KBM-7 (cell line): ENCODE measurements at regions not wholly inside any gene's neighbourhood (a gene's known extent, or its start where the extent isn't known, plus 50 kb on each side); places are given as distances from the start of the nearest gene placed in this dataset.

Experiments used
- DNase-seq: peaks from one replicate; pipeline ENCODE4 v3.0.0-alpha.2; 2015
- in situ Hi-C: fragments of 300-500 bp; cut with MboI; formaldehyde crosslinking; loops from 2 replicates; pipeline ENCODE4 v1.14.3; 2020; ENCODE audit warnings: low sequenced_read_pairs, low pct_unique_long_range_greater_than_20kb, mixed read lengths

GRCh38 chr17:36877771-36878170 lies 59.5 kb upstream of the LHX1 start:
- DNase-seq: no peak
- in situ Hi-C loops: no loop called here

- DNase-seq: no peak
- in situ Hi-C loops: no loop called here
These were observed 59.1 kb upstream of the LHX1 start for GRCh38 chr17:36878216-36878615.

- in situ Hi-C loops: no loop called here
- no peak for DNase-seq
These were observed 58.2 kb upstream of the LHX1 start for GRCh38 chr17:36879027-36879426.

GRCh38 chr17:36879624-36880131 lies 57.6 kb upstream of the LHX1 start:
- DNase-seq: no peak

GRCh38 chr17:36880268-36880905 lies 56.9 kb upstream of the LHX1 start:
- in situ Hi-C loops: no loop called here
- DNase-seq: no peak

More at GRCh38 chr17:36879624-36880131, 57.6 kb upstream of the LHX1 start:
- in situ Hi-C loops: no loop called here

- in situ Hi-C loops: no loop called here
- DNase-seq: no peak
These were observed 56.0 kb upstream of the LHX1 start for GRCh38 chr17:36881323-36881722.

- no peak for DNase-seq
- in situ Hi-C loops: no loop called here
These were observed 52.7 kb upstream of the LHX1 start for GRCh38 chr17:36884495-36885152.

- DNase-seq: no peak
- in situ Hi-C loops: no loop called here
These were observed 52.0 kb upstream of the LHX1 start for GRCh38 chr17:36885153-36885735.

- in situ Hi-C loops: no loop called here
- no peak for DNase-seq
These were observed 51.4 kb upstream of the LHX1 start for GRCh38 chr17:36885771-36886377.
